ENCODE measurements at regions not wholly inside any gene's neighbourhood (a gene's known extent, or its start where the extent isn't known, plus 50 kb on each side); places are given as distances from the start of the nearest gene placed in this dataset.

DNA sequence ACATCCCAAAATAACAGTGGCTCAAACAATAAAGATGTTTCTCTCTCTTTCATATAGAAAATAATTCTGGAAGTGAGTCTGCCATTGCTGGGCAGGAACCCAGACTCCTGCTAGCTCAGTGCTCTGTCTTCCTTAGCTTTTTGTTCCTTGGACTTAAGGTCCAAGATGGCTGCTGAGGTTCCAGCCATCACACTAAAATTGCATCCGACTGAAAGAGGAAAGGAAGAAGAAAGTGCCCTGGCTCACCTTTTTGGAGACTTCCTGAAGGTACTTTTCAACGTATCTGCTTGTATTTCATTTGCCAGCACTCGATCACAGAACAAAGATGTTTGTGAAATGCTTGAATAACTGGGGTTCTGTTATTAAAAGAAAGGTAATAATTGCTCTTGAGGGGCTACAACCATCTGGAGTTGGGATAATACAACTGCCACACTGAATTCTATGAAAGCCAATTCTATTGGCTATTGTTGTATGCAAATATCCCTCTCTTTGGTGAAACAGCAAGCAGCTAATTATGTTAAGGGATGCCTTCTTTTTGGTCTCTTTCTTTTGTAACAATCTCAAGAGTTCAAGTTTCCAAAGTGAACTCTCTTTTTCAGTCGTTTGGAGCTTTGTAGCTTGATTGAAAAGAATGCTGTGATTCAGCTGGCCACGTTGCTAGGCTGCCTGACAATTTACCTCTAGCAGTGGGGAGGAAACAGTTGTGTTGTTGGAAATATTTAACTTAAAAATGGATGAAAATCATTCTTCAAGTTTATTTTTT lies 83.9 kb downstream of the BAMBI start:
- no peak overlapping the region for H3K9ac ChIP-seq (ENCODE audit: insufficient read depth, low read length, poor library complexity, severe bottlenecking)
- no peaks in the 10 kb centered on the region for H3K9me3 ChIP-seq (replicated peaks in 1 of 2; ENCODE audit: control insufficient read depth in 1 of 2, insufficient read depth in 1 of 2, low read length in 2 of 2)
- intact Hi-C loops (cut with micrococcal nuclease): no loop called here
- H2AFZ ChIP-seq (ENCODE audit: insufficient read depth, low read depth, low read length, poor library complexity, severe bottlenecking): no peak overlapping the region
- no peaks in the 10 kb centered on the region for H3K79me2 ChIP-seq (ENCODE audit: insufficient read depth, low read length)
- no peaks in the 10 kb centered on the region for H3K36me3 ChIP-seq (replicated peaks in 1 of 2; ENCODE audit: control insufficient read depth in 1 of 2, insufficient read depth in 2 of 2, low read length in 2 of 2)
- Mint-ChIP-seq H3K9me3 (peaks cover 0 to 2% (median 0%) of the 10 kb centered on the region in 7 donors), H3K4me3 (no peak overlapping the region), H3K27me3 (ENCODE audit: low read depth in 3 of 3) (peaks cover 7 to 31% (median 11%) of the 10 kb centered on the region in 3 donors), H3K36me3 (no peaks in the 10 kb centered on the region), H3K4me1 (no peaks in the 10 kb centered on the region), H3K27ac (no peak overlapping the region)
- H3K4me3 ChIP-seq (replicated peaks in 1 of 3; ENCODE audit: low read depth in 2 of 3, low read length in 3 of 3): no peak overlapping the region
- no peak for DNase-seq
- H4K20me1 ChIP-seq (ENCODE audit: insufficient read depth, low read length): no peaks in the 10 kb centered on the region
- no peak overlapping the region for H3K4me2 ChIP-seq (replicated peaks; ENCODE audit: extremely low read depth, low read length, poor library complexity, severe bottlenecking)
- 100% methylated on average over 2 of the region's 5 CpGs for whole genome bisulfite sequencing (ENCODE audit: insufficient coverage)
- no peaks in the 10 kb centered on the region for H3K4me1 ChIP-seq (ENCODE audit: control insufficient read depth in 1 of 2, insufficient read depth in 2 of 2, low read length in 2 of 2)
- TF ChIP-seq, protein P1, sequence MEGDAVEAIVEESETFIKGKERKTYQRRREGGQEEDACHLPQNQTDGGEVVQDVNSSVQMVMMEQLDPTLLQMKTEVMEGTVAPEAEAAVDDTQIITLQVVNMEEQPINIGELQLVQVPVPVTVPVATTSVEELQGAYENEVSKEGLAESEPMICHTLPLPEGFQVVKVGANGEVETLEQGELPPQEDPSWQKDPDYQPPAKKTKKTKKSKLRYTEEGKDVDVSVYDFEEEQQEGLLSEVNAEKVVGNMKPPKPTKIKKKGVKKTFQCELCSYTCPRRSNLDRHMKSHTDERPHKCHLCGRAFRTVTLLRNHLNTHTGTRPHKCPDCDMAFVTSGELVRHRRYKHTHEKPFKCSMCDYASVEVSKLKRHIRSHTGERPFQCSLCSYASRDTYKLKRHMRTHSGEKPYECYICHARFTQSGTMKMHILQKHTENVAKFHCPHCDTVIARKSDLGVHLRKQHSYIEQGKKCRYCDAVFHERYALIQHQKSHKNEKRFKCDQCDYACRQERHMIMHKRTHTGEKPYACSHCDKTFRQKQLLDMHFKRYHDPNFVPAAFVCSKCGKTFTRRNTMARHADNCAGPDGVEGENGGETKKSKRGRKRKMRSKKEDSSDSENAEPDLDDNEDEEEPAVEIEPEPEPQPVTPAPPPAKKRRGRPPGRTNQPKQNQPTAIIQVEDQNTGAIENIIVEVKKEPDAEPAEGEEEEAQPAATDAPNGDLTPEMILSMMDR (IDR thresholded peaks at IDR 0.05): no peak
- H3K27ac ChIP-seq (ENCODE audit: low read depth in 1 of 2, low read length in 2 of 2): no peak overlapping the region
- H3K27me3 ChIP-seq (ENCODE audit: control insufficient read depth in 2 of 2, insufficient read depth in 2 of 2, low read length in 2 of 2): peaks cover 8 to 29% of the 10 kb centered on the region in 2 donors

DNA sequence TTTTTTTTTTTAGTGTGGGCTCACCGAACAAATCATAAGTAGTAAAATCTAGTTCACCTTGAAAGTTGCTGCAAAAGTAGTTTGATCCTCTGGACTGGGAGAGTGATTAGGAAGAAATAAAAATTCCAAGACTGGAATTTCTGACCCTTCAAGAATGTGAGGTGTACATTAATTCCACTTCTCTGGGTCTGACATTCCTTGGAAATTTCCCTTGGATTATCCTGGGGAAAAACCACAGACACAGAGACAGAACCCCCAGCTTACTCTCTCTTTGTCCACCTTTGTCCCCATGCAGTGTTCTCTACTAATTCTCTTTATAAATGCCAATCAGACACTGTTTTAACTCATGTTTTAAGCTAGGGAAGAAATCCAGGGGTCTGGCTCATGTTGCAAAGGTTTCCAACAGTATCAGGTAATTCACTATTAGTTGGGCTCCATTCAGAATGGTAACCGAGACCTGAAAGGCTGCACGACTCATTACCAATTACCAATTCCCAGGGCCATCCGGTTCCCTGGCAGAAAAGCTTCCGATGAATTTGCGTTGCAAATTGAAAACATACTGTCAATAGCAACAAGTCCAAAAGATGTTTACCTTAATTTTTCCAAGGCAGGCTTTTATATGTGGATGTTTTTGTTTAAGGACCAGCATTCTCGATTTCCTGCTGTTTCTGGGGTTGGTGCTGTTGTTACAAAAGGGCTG lies 86.3 kb downstream of the BAMBI start:
- no peaks in the 10 kb centered on the region for H4K20me1 ChIP-seq (ENCODE audit: insufficient read depth, low read length)
- no peak overlapping the region for H3K9ac ChIP-seq (ENCODE audit: insufficient read depth, low read length, poor library complexity, severe bottlenecking)
- peaks cover 12 to 31% of the 10 kb centered on the region in 2 donors for H3K27me3 ChIP-seq (ENCODE audit: control insufficient read depth in 2 of 2, insufficient read depth in 2 of 2, low read length in 2 of 2)
- intact Hi-C loops (cut with micrococcal nuclease): no loop called here
- peaks cover 0 to 3% (median 0%) of the 10 kb centered on the region in 7 donors for H3K9me3 Mint-ChIP-seq
- H3K4me2 ChIP-seq (replicated peaks; ENCODE audit: extremely low read depth, low read length, poor library complexity, severe bottlenecking): no peak overlapping the region
- H2AFZ ChIP-seq (ENCODE audit: insufficient read depth, low read depth, low read length, poor library complexity, severe bottlenecking): no peak overlapping the region
- no peaks in the 10 kb centered on the region for H3K36me3 ChIP-seq (replicated peaks in 1 of 2; ENCODE audit: control insufficient read depth in 1 of 2, insufficient read depth in 2 of 2, low read length in 2 of 2)
- TF ChIP-seq, protein P1 (IDR thresholded peaks at IDR 0.05): no peak
- H3K27me3 Mint-ChIP-seq (ENCODE audit: low read depth in 3 of 3): peaks cover 11 to 40% (median 13%) of the 10 kb centered on the region in 3 donors
- H3K4me3 Mint-ChIP-seq: no peak overlapping the region
- H3K9me3 ChIP-seq (replicated peaks in 1 of 2; ENCODE audit: control insufficient read depth in 1 of 2, insufficient read depth in 1 of 2, low read length in 2 of 2): no peaks in the 10 kb centered on the region
- no peak overlapping the region for H3K4me3 ChIP-seq (replicated peaks in 1 of 3; ENCODE audit: low read depth in 2 of 3, low read length in 3 of 3)
- H3K27ac Mint-ChIP-seq: no peak overlapping the region
- H3K36me3 Mint-ChIP-seq: no peaks in the 10 kb centered on the region
- no peak overlapping the region for H3K27ac ChIP-seq (ENCODE audit: low read depth in 1 of 2, low read length in 2 of 2)
- no peak for DNase-seq
- no peaks in the 10 kb centered on the region for H3K79me2 ChIP-seq (ENCODE audit: insufficient read depth, low read length)
- H3K4me1 Mint-ChIP-seq: no peaks in the 10 kb centered on the region
- WGBS (ENCODE audit: insufficient coverage): 74% methylated on average over 4 of the region's 7 CpGs
- no peaks in the 10 kb centered on the region for H3K4me1 ChIP-seq (ENCODE audit: control insufficient read depth in 1 of 2, insufficient read depth in 2 of 2, low read length in 2 of 2)
